ENCODE measurements at regions not wholly inside any gene's neighbourhood (a gene's known extent, or its start where the extent isn't known, plus 50 kb on each side); places are given as distances from the start of the nearest gene placed in this dataset.

GRCh38 chr3:76812649-76813242, 227.2 kb upstream of the ROBO2 start:
- Histone ChIP-seq H3K9me3 (ENCODE audit: control insufficient read depth, low read length) (no peaks in the 10 kb centered on the region), H3K36me3 (ENCODE audit: control insufficient read depth, insufficient read depth, low read length) (no peaks in the 10 kb centered on the region), H3K27ac (ENCODE audit: low read depth, low read length, severe bottlenecking) (no peak overlapping the region), H3K4me1 (ENCODE audit: control insufficient read depth, insufficient read depth, low read length, poor library complexity, severe bottlenecking) (no peaks in the 10 kb centered on the region), H3K4me3 (ENCODE audit: extremely low read depth, insufficient read depth, low read length, poor library complexity, severe bottlenecking) (no peak overlapping the region)
- WGBS, 2 experiments (ENCODE audit: insufficient coverage in 2 of 2): no CpG with 5 or more reads among the region's 2 CpGs

DNA sequence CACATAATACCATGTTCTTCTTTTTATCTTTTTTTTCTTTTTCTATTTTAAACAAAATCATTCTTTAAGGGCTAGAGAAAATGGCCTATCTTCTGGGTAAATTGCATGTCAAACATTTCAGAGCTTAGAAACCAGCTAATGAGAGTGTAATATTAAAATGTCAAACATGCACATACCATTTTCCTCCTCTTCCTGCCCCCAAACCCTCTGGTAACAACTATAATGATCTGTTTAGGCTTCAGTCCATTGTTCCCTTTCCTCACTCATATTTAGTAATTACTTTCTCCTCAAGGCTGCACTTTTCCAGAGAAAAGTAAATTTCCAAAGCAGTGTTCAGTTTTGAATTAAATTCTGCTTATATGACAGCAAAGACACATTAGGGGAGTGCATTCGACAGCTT, 224.3 kb upstream of the ROBO2 start:
- no CpG with 5 or more reads among the region's 1 CpG for WGBS, 2 experiments (ENCODE audit: insufficient coverage in 2 of 2)
- Histone ChIP-seq H3K4me1 (ENCODE audit: control insufficient read depth, insufficient read depth, low read length, poor library complexity, severe bottlenecking) (no peaks in the 10 kb centered on the region), H3K4me3 (ENCODE audit: extremely low read depth, insufficient read depth, low read length, poor library complexity, severe bottlenecking) (no peak overlapping the region), H3K9me3 (ENCODE audit: control insufficient read depth, low read length) (no peaks in the 10 kb centered on the region), H3K27ac (ENCODE audit: low read depth, low read length, severe bottlenecking) (no peak overlapping the region), H3K36me3 (ENCODE audit: control insufficient read depth, insufficient read depth, low read length) (no peaks in the 10 kb centered on the region)

DNA sequence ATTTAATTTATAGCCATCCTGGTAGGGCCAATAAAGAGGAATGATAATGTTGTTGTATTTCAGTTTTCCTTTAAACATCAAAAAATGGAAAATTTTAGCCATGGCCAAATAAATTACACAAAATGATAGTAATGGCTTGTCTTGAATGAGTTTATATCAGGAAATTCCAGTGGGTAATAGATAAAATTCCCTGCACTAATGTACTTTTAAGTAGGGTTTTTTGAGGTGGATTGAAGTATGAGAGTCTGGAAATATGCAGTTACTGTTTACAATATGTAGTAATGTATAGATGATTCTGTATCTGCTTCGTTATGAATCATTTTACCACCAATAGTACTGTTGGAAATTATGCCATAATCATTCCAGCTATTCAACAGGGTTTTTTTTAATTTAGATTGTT, 219.4 kb upstream of the ROBO2 start:
- Histone ChIP-seq H3K4me1 (ENCODE audit: control insufficient read depth, insufficient read depth, low read length, poor library complexity, severe bottlenecking) (no peaks in the 10 kb centered on the region), H3K4me3 (ENCODE audit: extremely low read depth, insufficient read depth, low read length, poor library complexity, severe bottlenecking) (no peak overlapping the region), H3K36me3 (ENCODE audit: control insufficient read depth, insufficient read depth, low read length) (no peaks in the 10 kb centered on the region), H3K9me3 (ENCODE audit: control insufficient read depth, low read length) (no peaks in the 10 kb centered on the region), H3K27ac (ENCODE audit: low read depth, low read length, severe bottlenecking) (no peak overlapping the region)
- no CpG with 5 or more reads among the region's 1 CpG for WGBS, 2 experiments (ENCODE audit: insufficient coverage in 2 of 2)

DNA sequence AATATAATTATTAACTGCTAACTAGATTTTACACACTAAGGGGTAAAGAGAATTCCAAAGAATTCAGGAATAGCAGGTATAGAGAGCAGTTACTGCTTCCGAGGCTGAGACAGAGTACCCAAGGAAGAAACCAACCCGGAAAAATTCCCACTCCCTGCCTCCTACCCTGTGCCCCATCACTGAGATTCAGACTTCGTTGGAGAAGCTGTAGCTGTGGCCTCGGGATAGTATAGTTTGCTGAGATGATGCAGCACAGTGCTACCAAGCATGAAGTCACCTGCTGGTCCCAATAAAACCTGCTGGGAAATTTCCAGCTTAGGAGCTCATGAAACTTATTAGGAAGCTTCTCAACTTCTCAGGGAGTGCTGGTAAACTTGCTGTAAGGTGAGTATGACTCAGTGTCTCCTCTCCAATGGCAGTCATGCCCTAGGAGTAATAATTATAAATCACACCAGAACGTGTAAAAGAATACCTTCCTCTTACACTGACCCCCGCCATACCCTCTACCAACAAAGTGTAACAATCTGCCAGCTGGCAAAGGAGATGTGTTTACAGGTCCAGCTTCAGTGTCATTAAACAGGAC, 215.2 kb upstream of the ROBO2 start:
- 58 to 100% methylated on average over 2 of the region's 6 CpGs for WGBS, 2 experiments (ENCODE audit: insufficient coverage in 2 of 2)
- Histone ChIP-seq H3K36me3 (ENCODE audit: control insufficient read depth, insufficient read depth, low read length) (no peaks in the 10 kb centered on the region), H3K4me1 (ENCODE audit: control insufficient read depth, insufficient read depth, low read length, poor library complexity, severe bottlenecking) (no peaks in the 10 kb centered on the region), H3K27ac (ENCODE audit: low read depth, low read length, severe bottlenecking) (no peak overlapping the region), H3K4me3 (ENCODE audit: extremely low read depth, insufficient read depth, low read length, poor library complexity, severe bottlenecking) (no peak overlapping the region), H3K9me3 (ENCODE audit: control insufficient read depth, low read length) (no peaks in the 10 kb centered on the region)

DNA sequence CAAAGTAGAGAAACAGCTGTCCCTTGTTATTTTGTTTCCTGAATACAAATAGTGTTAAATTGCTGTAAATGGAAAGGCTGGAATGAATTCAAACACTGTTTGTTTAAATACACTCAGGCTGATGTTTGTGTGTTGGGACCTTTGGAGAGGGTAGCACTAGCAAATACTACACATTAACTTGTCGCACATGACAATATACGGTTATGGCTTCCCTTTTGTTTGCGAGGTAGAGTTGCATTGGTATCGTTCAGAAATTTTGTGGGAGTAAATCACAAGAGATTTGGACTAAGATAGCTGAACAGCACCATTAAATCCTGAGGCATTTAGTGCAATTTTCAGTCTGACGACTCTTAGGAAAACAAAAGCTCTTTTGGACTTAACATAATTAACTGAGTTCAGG, 213.0 kb upstream of the ROBO2 start:
- H3K4me1 ChIP-seq (ENCODE audit: control insufficient read depth, insufficient read depth, low read length, poor library complexity, severe bottlenecking): no peaks in the 10 kb centered on the region
- H3K36me3 ChIP-seq (ENCODE audit: control insufficient read depth, insufficient read depth, low read length): no peaks in the 10 kb centered on the region
- WGBS, 2 experiments (ENCODE audit: insufficient coverage in 2 of 2): 82 to 94% methylated on average over 4 to 5 of the region's 5 CpGs
- no peak overlapping the region for H3K4me3 ChIP-seq (ENCODE audit: extremely low read depth, insufficient read depth, low read length, poor library complexity, severe bottlenecking)
- H3K27ac ChIP-seq (ENCODE audit: low read depth, low read length, severe bottlenecking): no peak overlapping the region
- no peaks in the 10 kb centered on the region for H3K9me3 ChIP-seq (ENCODE audit: control insufficient read depth, low read length)

GRCh38 chr3:76827701-76828226, 212.1 kb upstream of the ROBO2 start:
- Histone ChIP-seq H3K27ac (ENCODE audit: low read depth, low read length, severe bottlenecking) (no peak overlapping the region), H3K4me3 (ENCODE audit: extremely low read depth, insufficient read depth, low read length, poor library complexity, severe bottlenecking) (no peak overlapping the region)
- WGBS, 2 experiments (ENCODE audit: insufficient coverage in 2 of 2): no CpG with 5 or more reads among the region's 1 CpG

GRCh38 chr3:76834657-76835056, 205.2 kb upstream of the ROBO2 start:
- no CpG with 5 or more reads among the region's 3 CpGs for WGBS, 2 experiments (ENCODE audit: insufficient coverage in 2 of 2)
- Histone ChIP-seq H3K36me3 (ENCODE audit: control insufficient read depth, insufficient read depth, low read length) (no peaks in the 10 kb centered on the region), H3K4me1 (ENCODE audit: control insufficient read depth, insufficient read depth, low read length, poor library complexity, severe bottlenecking) (no peaks in the 10 kb centered on the region), H3K27ac (ENCODE audit: low read depth, low read length, severe bottlenecking) (no peak overlapping the region), H3K4me3 (ENCODE audit: extremely low read depth, insufficient read depth, low read length, poor library complexity, severe bottlenecking) (no peak overlapping the region), H3K9me3 (ENCODE audit: control insufficient read depth, low read length) (no peaks in the 10 kb centered on the region)

More at GRCh38 chr3:76827701-76828226, 212.1 kb upstream of the ROBO2 start:
- H3K4me1 ChIP-seq (ENCODE audit: control insufficient read depth, insufficient read depth, low read length, poor library complexity, severe bottlenecking): no peaks in the 10 kb centered on the region
- H3K9me3 ChIP-seq (ENCODE audit: control insufficient read depth, low read length): no peaks in the 10 kb centered on the region
- H3K36me3 ChIP-seq (ENCODE audit: control insufficient read depth, insufficient read depth, low read length): no peaks in the 10 kb centered on the region

DNA sequence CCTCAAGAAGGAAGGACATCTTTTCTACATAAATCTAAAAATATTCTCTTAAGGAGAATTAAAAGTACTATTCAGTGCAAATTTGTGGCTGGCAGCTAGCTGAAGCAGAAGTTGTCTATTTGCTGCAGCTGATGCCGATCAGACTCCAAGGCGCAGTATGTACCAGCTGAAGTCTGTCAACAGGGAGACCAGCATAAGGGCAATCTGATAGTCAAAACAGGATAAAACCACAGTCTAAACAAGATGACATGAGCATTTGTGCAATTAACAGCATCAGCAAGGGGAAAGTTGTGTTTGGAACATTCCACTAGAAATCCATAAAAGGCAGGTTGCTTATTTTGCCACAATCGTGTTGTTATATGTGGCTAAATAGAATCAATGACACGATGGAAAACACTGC, 198.2 kb upstream of the ROBO2 start:
- Histone ChIP-seq H3K36me3 (ENCODE audit: control insufficient read depth, insufficient read depth, low read length) (no peaks in the 10 kb centered on the region), H3K4me3 (ENCODE audit: extremely low read depth, insufficient read depth, low read length, poor library complexity, severe bottlenecking) (no peak overlapping the region), H3K27ac (ENCODE audit: low read depth, low read length, severe bottlenecking) (no peak overlapping the region), H3K4me1 (ENCODE audit: control insufficient read depth, insufficient read depth, low read length, poor library complexity, severe bottlenecking) (no peaks in the 10 kb centered on the region), H3K9me3 (ENCODE audit: control insufficient read depth, low read length) (no peaks in the 10 kb centered on the region)
- WGBS, 2 experiments (ENCODE audit: insufficient coverage in 2 of 2): 90% methylated on average over 3 to 4 of the region's 4 CpGs

DNA sequence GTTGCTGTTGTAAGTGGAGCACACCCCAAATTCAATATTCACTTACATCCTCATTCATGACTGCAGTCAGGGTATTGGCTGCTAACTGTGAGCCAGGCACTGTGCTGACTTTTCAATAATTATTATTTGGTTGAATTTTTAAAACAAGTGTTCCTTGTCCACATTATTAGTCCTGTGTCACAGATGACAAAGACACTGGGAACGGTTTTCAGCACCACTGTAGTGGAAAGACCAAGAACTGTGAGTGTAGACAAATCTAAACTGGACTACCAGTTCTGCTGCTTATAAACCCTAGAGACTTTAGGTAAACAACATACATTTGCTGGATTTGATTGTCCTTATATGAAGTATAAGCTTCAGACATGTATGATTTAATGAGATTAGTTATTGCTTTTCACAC, 197.7 kb upstream of the ROBO2 start:
- H3K36me3 ChIP-seq (ENCODE audit: control insufficient read depth, insufficient read depth, low read length): no peaks in the 10 kb centered on the region
- H3K27ac ChIP-seq (ENCODE audit: low read depth, low read length, severe bottlenecking): no peak overlapping the region
- H3K9me3 ChIP-seq (ENCODE audit: control insufficient read depth, low read length): no peaks in the 10 kb centered on the region
- H3K4me1 ChIP-seq (ENCODE audit: control insufficient read depth, insufficient read depth, low read length, poor library complexity, severe bottlenecking): no peaks in the 10 kb centered on the region
- no peak overlapping the region for H3K4me3 ChIP-seq (ENCODE audit: extremely low read depth, insufficient read depth, low read length, poor library complexity, severe bottlenecking)
- 100% methylated on average over 1 of the region's 1 CpG; no CpG with 5 or more reads in 1 of the 2 experiments for WGBS, 2 experiments (ENCODE audit: insufficient coverage in 2 of 2)

DNA sequence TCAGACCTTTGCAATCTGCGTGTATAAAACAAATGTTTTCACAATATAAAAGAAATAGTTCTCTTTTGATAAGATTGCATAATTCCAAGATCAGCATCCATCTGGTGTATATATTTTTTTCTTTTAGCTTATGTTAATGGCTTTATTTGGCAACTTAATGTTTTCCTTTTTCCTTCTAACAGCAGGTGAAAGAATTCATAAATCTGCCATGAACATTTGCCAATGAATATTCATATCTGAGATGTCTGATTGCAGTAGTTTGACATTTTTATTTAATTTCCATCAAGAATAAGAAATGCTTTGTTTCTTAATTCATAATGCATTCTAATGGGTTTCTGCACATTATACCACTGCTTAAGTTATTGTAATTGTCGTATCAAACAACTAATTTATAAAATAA, 184.4 kb upstream of the ROBO2 start:
- no peak overlapping the region for H3K4me3 ChIP-seq (ENCODE audit: extremely low read depth, insufficient read depth, low read length, poor library complexity, severe bottlenecking)
- no peaks in the 10 kb centered on the region for H3K36me3 ChIP-seq (ENCODE audit: control insufficient read depth, insufficient read depth, low read length)
- WGBS, 2 experiments (ENCODE audit: insufficient coverage in 2 of 2): no CpG with 5 or more reads among the region's 2 CpGs
- no peaks in the 10 kb centered on the region for H3K4me1 ChIP-seq (ENCODE audit: control insufficient read depth, insufficient read depth, low read length, poor library complexity, severe bottlenecking)
- no peaks in the 10 kb centered on the region for H3K9me3 ChIP-seq (ENCODE audit: control insufficient read depth, low read length)
- H3K27ac ChIP-seq (ENCODE audit: low read depth, low read length, severe bottlenecking): no peak overlapping the region

- Histone ChIP-seq H3K9me3 (ENCODE audit: control insufficient read depth, low read length) (no peaks in the 10 kb centered on the region), H3K27ac (ENCODE audit: low read depth, low read length, severe bottlenecking) (no peak overlapping the region), H3K4me3 (ENCODE audit: extremely low read depth, insufficient read depth, low read length, poor library complexity, severe bottlenecking) (no peak overlapping the region), H3K36me3 (ENCODE audit: control insufficient read depth, insufficient read depth, low read length) (no peaks in the 10 kb centered on the region), H3K4me1 (ENCODE audit: control insufficient read depth, insufficient read depth, low read length, poor library complexity, severe bottlenecking) (no peaks in the 10 kb centered on the region)
- 90% methylated on average over 2 of the region's 3 CpGs; no CpG with 5 or more reads in 1 of the 2 experiments for WGBS, 2 experiments (ENCODE audit: insufficient coverage in 2 of 2)
Observed at GRCh38 chr3:76859596-76859995, 180.3 kb upstream of the ROBO2 start.

All from mesodermal cell (in vitro differentiated cells).